A673 (cell line): ENCODE measurements at regions not wholly inside any gene's neighbourhood (a gene's known extent, or its start where the extent isn't known, plus 50 kb on each side); places are given as distances from the start of the nearest gene placed in this dataset.

Experiments used
- EZH2 ChIP-seq: fragments of 200-600 bp; sonication (generic); IDR thresholded peaks from 2 replicates; pipeline ENCODE4 v1.6.1; 2017; ENCODE audit warnings: borderline replicate concordance, low read depth, mild to moderate bottlenecking, mixed read lengths, antibody characterized with exemption, low read length; ENCODE audit not compliant: poor library complexity, severe bottlenecking
- TF ChIP-seq, protein P1 (sequence below): fragments of 300-800, 200-600 bp; sonication (generic); conservative IDR thresholded peaks from 2 replicates; pipeline ENCODE4 v1.5.1; 2017; ENCODE audit warnings: low read depth, mild to moderate bottlenecking, antibody characterized with exemption, low read length, moderate library complexity, mixed read lengths

- TF ChIP-seq, protein P1, sequence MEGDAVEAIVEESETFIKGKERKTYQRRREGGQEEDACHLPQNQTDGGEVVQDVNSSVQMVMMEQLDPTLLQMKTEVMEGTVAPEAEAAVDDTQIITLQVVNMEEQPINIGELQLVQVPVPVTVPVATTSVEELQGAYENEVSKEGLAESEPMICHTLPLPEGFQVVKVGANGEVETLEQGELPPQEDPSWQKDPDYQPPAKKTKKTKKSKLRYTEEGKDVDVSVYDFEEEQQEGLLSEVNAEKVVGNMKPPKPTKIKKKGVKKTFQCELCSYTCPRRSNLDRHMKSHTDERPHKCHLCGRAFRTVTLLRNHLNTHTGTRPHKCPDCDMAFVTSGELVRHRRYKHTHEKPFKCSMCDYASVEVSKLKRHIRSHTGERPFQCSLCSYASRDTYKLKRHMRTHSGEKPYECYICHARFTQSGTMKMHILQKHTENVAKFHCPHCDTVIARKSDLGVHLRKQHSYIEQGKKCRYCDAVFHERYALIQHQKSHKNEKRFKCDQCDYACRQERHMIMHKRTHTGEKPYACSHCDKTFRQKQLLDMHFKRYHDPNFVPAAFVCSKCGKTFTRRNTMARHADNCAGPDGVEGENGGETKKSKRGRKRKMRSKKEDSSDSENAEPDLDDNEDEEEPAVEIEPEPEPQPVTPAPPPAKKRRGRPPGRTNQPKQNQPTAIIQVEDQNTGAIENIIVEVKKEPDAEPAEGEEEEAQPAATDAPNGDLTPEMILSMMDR: no peak
- TF ChIP-seq EZH2: no peak
These were observed 171.2 kb upstream of the EGLN3 start for GRCh38 chr14:34122081-34122480.
